ENCODE measurements at regions not wholly inside any gene's neighbourhood (a gene's known extent, or its start where the extent isn't known, plus 50 kb on each side); places are given as distances from the start of the nearest gene placed in this dataset.

GRCh38 chr2:126269911-126270310 is 386.0 kb upstream of the GYPC start:
- no peak for TF ChIP-seq CTCF (IDR thresholded peaks at IDR 0.05)
- TF ChIP-seq POLR2A (IDR thresholded peaks at IDR 0.05) = no peak

Measured in right lobe of liver (tissue), 4 donors.